Type B pancreatic cell (in vitro differentiated cells): ENCODE measurements at regions not wholly inside any gene's neighbourhood (a gene's known extent, or its start where the extent isn't known, plus 50 kb on each side); places are given as distances from the start of the nearest gene placed in this dataset.

ENCODE experiments used
- DNase-seq: peaks from one replicate; pipeline ENCODE4 v3.0.0; 2021; ENCODE audit warnings: mixed read lengths; ENCODE audit not compliant: unreplicated experiment; ENCODE audit errors: extremely low spot score
- H3K27ac Mint-ChIP-seq: 2 replicates; pipeline ENCODE4 v1.8.0; 2021; ENCODE audit warnings: mild to moderate bottlenecking, mixed read lengths
- H3K27me3 Mint-ChIP-seq: 2 replicates; pipeline ENCODE4 v1.8.0; 2021; ENCODE audit warnings: mixed read lengths
- H3K36me3 Mint-ChIP-seq: 2 replicates; pipeline ENCODE4 v1.8.0; 2021; ENCODE audit warnings: mixed read lengths
- H3K4me1 Mint-ChIP-seq: one replicate; pipeline ENCODE4 v1.8.0; 2021; ENCODE audit warnings: mixed read lengths; ENCODE audit not compliant: unreplicated experiment
- H3K4me3 Mint-ChIP-seq: 2 replicates; pipeline ENCODE4 v1.8.0; 2021; ENCODE audit warnings: mild to moderate bottlenecking, mixed read lengths
- H3K9me3 Mint-ChIP-seq: 2 replicates; pipeline ENCODE4 v1.8.0; 2021; ENCODE audit warnings: mixed read lengths
- TF ChIP-seq, protein P1 (sequence below): fragments of 200-600 bp; sonication (generic); conservative IDR thresholded peaks from 2 replicates; pipeline ENCODE4 v1.5.0; 2021; ENCODE audit warnings: antibody characterized with exemption, mild to moderate bottlenecking

DNA sequence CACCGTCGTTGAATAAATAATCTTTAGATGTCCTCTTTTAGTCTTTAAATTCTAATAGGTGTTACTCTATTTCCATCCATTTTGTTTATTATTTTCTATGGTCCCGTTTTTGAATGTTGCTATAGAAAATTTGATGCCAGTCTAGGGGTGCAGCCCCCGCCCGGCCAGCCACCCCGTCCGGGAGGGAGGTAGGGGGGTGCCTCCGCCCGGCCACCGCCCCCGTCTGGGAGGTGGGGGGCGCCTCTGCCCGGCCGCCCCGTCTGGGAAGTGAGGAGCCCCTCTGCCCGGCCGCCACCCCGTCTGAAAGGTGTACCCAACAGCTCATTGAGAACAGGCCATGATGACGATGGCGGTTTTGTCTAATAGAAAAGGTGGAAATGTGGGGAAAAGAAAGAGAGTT lies 2372.2 kb upstream of the WWC1 start:
- no peak for DNase-seq
- Mint-ChIP-seq H3K9me3 (peaks cover 6% of the 10 kb centered on the region), H3K27me3 (no peaks in the 10 kb centered on the region), H3K36me3 (no peaks in the 10 kb centered on the region), H3K27ac (no peak overlapping the region), H3K4me1 (no peaks in the 10 kb centered on the region), H3K4me3 (no peak overlapping the region)
- TF ChIP-seq, protein P1, sequence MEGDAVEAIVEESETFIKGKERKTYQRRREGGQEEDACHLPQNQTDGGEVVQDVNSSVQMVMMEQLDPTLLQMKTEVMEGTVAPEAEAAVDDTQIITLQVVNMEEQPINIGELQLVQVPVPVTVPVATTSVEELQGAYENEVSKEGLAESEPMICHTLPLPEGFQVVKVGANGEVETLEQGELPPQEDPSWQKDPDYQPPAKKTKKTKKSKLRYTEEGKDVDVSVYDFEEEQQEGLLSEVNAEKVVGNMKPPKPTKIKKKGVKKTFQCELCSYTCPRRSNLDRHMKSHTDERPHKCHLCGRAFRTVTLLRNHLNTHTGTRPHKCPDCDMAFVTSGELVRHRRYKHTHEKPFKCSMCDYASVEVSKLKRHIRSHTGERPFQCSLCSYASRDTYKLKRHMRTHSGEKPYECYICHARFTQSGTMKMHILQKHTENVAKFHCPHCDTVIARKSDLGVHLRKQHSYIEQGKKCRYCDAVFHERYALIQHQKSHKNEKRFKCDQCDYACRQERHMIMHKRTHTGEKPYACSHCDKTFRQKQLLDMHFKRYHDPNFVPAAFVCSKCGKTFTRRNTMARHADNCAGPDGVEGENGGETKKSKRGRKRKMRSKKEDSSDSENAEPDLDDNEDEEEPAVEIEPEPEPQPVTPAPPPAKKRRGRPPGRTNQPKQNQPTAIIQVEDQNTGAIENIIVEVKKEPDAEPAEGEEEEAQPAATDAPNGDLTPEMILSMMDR: no peak

DNA sequence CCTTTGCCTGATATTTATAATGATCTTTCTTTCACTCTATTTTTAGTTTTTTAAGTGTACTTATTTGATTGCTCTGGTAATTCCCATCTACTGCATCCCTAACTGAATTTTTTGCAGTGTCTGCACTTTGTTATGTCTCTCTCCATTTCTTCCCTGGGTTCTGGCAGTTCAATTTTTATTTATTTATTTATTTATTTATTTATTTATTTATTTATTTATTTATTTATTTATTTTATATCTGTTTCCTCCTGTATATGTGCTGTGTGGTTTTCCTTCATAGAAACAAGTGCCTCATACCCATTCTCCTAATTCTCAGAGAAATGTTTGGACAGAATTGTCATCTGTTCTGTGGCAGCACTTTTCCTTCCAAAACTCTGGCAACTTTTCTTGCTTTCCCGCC lies 2370.8 kb upstream of the WWC1 start:
- Mint-ChIP-seq H3K27ac (no peak overlapping the region), H3K4me1 (no peaks in the 10 kb centered on the region), H3K4me3 (no peak overlapping the region), H3K36me3 (no peaks in the 10 kb centered on the region), H3K27me3 (peaks cover under 1% of the 10 kb centered on the region), H3K9me3 (peaks cover 6% of the 10 kb centered on the region)
- DNase-seq: no peak
- TF ChIP-seq, protein P1: no peak

DNA sequence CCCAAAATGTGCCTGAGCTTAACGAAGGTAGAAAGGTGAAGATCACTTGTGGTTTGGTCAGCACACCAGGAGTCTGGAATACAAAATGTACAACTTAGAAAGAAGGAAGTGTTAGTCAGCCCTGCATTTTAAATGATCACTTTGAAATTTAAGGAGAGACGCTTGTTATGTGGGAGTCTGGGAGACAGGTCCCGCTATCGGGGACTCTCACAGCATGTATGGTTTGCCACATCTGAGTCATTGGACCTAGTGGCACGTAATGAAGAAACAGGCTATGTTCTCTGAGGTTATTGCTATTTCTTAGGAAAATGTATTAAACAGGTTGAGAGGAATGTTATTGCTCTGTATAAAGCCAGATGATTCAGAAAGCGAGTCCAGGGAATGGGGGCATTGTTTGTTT lies 2362.5 kb upstream of the WWC1 start:
- Mint-ChIP-seq H3K4me3 (no peak overlapping the region), H3K27me3 (peaks cover 4% of the 10 kb centered on the region), H3K27ac (no peak overlapping the region), H3K36me3 (no peaks in the 10 kb centered on the region), H3K9me3 (peaks cover 12% of the 10 kb centered on the region), H3K4me1 (no peaks in the 10 kb centered on the region)
- no peak for DNase-seq
- TF ChIP-seq, protein P1: no peak

DNA sequence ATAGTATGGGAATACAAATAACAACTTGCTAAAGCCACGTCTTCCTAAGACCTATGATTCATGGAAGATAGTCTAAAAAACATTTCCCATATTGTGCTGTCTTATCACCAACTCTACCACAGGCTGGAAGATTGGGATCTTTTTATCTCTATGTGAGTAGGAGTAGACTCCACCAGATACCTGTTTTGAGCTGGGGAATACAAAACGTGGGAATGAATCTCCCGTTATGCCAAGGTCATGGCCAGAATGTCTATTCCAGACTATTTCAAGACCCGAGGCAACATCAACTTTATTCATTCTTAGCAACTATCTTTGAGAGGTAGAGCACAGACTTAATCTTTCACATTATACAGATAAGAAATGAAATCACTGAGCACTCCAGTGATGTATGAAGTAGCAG lies 2350.9 kb upstream of the WWC1 start:
- no peaks in the 10 kb centered on the region for H3K36me3 Mint-ChIP-seq
- no peaks in the 10 kb centered on the region for H3K4me1 Mint-ChIP-seq
- no peaks in the 10 kb centered on the region for H3K9me3 Mint-ChIP-seq
- no peak overlapping the region for H3K4me3 Mint-ChIP-seq
- no peak overlapping the region for H3K27ac Mint-ChIP-seq
- TF ChIP-seq, protein P1: no peak
- no peak for DNase-seq
- no peaks in the 10 kb centered on the region for H3K27me3 Mint-ChIP-seq

DNA sequence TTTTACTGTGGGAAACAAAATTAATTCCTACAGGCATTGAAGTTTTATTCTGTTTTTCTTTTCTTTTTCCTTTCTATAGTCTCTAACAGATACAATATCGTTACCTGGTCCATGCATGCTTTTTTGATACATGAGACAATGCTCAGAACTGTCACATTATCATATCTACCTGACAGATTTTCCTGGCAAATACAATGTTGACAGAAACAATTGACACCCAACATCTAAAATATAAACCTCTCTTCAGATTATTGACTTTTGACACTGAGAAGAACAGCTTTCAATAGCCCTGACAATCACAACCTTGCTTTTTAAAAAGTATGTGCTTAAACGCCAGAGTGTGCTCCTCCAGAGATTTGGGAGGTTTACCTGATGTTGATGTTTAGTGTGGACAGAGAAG lies 2334.6 kb upstream of the WWC1 start:
- H3K36me3 Mint-ChIP-seq: no peaks in the 10 kb centered on the region
- DNase-seq: no peak
- H3K4me3 Mint-ChIP-seq: no peak overlapping the region
- no peaks in the 10 kb centered on the region for H3K4me1 Mint-ChIP-seq
- no peaks in the 10 kb centered on the region for H3K27me3 Mint-ChIP-seq
- no peak overlapping the region for H3K27ac Mint-ChIP-seq
- H3K9me3 Mint-ChIP-seq: no peaks in the 10 kb centered on the region
- TF ChIP-seq, protein P1: no peak

DNA sequence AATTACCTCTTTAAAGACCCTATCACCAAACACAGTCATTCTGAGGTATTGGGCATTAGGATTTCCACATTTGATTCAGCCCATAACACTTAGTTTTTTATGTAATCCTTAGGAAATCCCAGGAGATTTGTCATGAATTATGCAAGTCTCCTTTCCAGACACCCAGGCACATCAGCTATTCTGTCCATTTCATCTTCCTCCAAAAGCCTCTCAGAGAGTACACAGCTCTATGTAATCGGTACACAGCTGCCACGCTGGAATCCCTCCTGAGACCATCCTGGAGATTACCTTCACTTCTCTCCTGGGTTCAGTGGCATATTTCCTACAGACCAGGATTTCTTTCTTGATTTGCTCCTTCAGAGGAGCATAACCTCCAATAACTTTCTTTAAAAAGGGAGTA lies 2309.8 kb upstream of the WWC1 start:
- no peak for DNase-seq
- Mint-ChIP-seq H3K27ac (no peak overlapping the region), H3K4me1 (no peaks in the 10 kb centered on the region), H3K36me3 (no peaks in the 10 kb centered on the region), H3K27me3 (no peaks in the 10 kb centered on the region), H3K4me3 (no peak overlapping the region), H3K9me3 (no peaks in the 10 kb centered on the region)
- TF ChIP-seq, protein P1: no peak
